ENCODE measurements at regions not wholly inside any gene's neighbourhood (a gene's known extent, or its start where the extent isn't known, plus 50 kb on each side); places are given as distances from the start of the nearest gene placed in this dataset.
"Not testable (repeated sequence)": the region's sequence is repeated elsewhere in the genome, so short reads cannot be mapped to it uniquely, and the experiment has no call there.

GRCh38 chr1:60809204-60809980, 273.0 kb upstream of the NFIA start:
- no peak for DNase-seq (ENCODE audit: low spot score)

GRCh38 chr1:60808676-60809075, 273.7 kb upstream of the NFIA start:
- DNase-seq (ENCODE audit: low spot score) = no peak

GRCh38 chr1:60802884-60803283, 279.5 kb upstream of the NFIA start:
- no peak for DNase-seq (ENCODE audit: low spot score)

- no peak for DNase-seq (ENCODE audit: low spot score)
Measured at GRCh38 chr1:60797351-60797750, 285.0 kb upstream of the NFIA start.

- DNase-seq (ENCODE audit: low spot score) = no peak
Measured at GRCh38 chr1:60791226-60791625, 291.1 kb upstream of the NFIA start.

- DNase-seq (ENCODE audit: low spot score) = not testable (repeated sequence)
Measured at GRCh38 chr1:60773099-60773498, 309.3 kb upstream of the NFIA start.

- no peak for DNase-seq (ENCODE audit: low spot score)
Measured at GRCh38 chr1:60769082-60769481, 313.3 kb upstream of the NFIA start.

GRCh38 chr1:60765204-60765603, 317.2 kb upstream of the NFIA start:
- peak; percentile 41 for DNase-seq (ENCODE audit: low spot score)

GRCh38 chr1:60764489-60764888, 317.9 kb upstream of the NFIA start:
- no peak for DNase-seq (ENCODE audit: low spot score)

- no peak for DNase-seq (ENCODE audit: low spot score)
Measured at GRCh38 chr1:60763741-60764140, 318.6 kb upstream of the NFIA start.

- DNase-seq (ENCODE audit: low spot score) = no peak
Measured at GRCh38 chr1:60762911-60763310, 319.4 kb upstream of the NFIA start.

- DNase-seq (ENCODE audit: low spot score) = peak; percentile 27
Measured at GRCh38 chr1:60762176-60762575, 320.2 kb upstream of the NFIA start.

GRCh38 chr1:60759291-60759690, 323.1 kb upstream of the NFIA start:
- DNase-seq (ENCODE audit: low spot score) = no peak

- no peak for DNase-seq (ENCODE audit: low spot score)
Measured at GRCh38 chr1:60757485-60757884, 324.9 kb upstream of the NFIA start.

- DNase-seq (ENCODE audit: low spot score) = no peak
Measured at GRCh38 chr1:60753036-60753900, 329.1 kb upstream of the NFIA start.

- no peak for DNase-seq (ENCODE audit: low spot score)
Measured at GRCh38 chr1:60751306-60751705, 331.1 kb upstream of the NFIA start.

- DNase-seq (ENCODE audit: low spot score) = no peak
Measured at GRCh38 chr1:60747353-60747752, 335.0 kb upstream of the NFIA start.

- no peak for DNase-seq (ENCODE audit: low spot score)
Measured at GRCh38 chr1:60746278-60746791, 336.0 kb upstream of the NFIA start.

GRCh38 chr1:60745484-60745883, 336.9 kb upstream of the NFIA start:
- DNase-seq (ENCODE audit: low spot score) = no peak

- no peak for DNase-seq (ENCODE audit: low spot score)
Measured at GRCh38 chr1:60742339-60742738, 340.0 kb upstream of the NFIA start.

- DNase-seq (ENCODE audit: low spot score) = no peak
Measured at GRCh38 chr1:60740154-60740553, 342.2 kb upstream of the NFIA start.

GRCh38 chr1:60739729-60740128, 342.6 kb upstream of the NFIA start:
- no peak for DNase-seq (ENCODE audit: low spot score)

- DNase-seq (ENCODE audit: low spot score) = no peak
Measured at GRCh38 chr1:60732977-60733401, 349.4 kb upstream of the NFIA start.
